ENCODE measurements at regions not wholly inside any gene's neighbourhood (a gene's known extent, or its start where the extent isn't known, plus 50 kb on each side); places are given as distances from the start of the nearest gene placed in this dataset.
A peak's percentile ranks its signal among the peaks of the same experiment; 100 is the strongest.

DNA sequence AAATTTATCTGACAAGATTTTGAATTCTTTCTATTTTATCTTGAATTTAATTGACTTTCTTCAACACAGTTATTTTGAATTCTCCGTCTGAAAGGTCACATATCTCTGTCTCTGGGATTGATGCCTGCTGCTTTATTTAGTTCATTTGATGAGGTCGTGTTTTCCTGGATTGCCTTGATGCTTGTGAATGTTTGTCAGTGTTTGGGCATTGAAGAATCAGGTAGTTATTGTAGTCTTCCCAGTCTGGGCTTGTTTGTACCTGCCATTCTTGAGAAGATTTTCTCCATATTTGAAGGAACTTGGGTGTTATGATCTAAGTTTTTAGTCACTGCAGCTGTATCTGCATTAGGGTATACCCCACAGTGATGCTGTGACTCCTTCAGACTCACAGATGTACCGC lies 315.8 kb upstream of the DDHD1 start:
- in situ Hi-C loops (cut with HindIII; ENCODE audit: low pct_ligation_motif_present, low sequenced_read_pairs), result no loop called here
- Histone ChIP-seq H3K27me3 (replicated peaks) (no peaks in the 10 kb centered on the region), H3K4me3 (ENCODE audit: low read depth, low read length) (no peak overlapping the region), H3K36me3 (replicated peaks) (no peaks in the 10 kb centered on the region), H3K27ac (no peak overlapping the region)
- no peak for DNase-seq
- TF ChIP-seq, protein P1, sequence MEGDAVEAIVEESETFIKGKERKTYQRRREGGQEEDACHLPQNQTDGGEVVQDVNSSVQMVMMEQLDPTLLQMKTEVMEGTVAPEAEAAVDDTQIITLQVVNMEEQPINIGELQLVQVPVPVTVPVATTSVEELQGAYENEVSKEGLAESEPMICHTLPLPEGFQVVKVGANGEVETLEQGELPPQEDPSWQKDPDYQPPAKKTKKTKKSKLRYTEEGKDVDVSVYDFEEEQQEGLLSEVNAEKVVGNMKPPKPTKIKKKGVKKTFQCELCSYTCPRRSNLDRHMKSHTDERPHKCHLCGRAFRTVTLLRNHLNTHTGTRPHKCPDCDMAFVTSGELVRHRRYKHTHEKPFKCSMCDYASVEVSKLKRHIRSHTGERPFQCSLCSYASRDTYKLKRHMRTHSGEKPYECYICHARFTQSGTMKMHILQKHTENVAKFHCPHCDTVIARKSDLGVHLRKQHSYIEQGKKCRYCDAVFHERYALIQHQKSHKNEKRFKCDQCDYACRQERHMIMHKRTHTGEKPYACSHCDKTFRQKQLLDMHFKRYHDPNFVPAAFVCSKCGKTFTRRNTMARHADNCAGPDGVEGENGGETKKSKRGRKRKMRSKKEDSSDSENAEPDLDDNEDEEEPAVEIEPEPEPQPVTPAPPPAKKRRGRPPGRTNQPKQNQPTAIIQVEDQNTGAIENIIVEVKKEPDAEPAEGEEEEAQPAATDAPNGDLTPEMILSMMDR (IDR thresholded peaks at IDR 0.05; ENCODE audit: low read depth, low read length, missing control alignments), result no peak

DNA sequence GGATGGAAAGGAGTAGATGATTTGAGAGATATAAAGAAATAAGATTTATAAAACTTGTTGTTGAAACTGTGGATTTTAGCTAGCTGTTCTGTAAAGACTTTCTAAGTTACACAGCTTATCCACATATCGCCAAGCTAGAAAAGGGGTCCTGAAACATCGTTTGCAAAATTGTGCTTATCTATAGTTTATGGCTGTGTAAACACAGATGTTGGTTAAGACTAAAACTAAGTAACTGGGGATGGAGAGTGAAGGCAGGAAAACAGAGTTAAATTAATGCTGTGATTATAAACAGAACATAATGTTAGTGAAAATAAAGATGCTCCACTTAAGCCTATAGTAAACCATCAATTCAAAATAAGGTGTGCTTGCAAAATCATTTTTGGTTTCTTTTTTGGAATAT lies 311.3 kb upstream of the DDHD1 start:
- H3K4me3 ChIP-seq (ENCODE audit: low read depth, low read length), result no peak overlapping the region
- in situ Hi-C loops (cut with HindIII; ENCODE audit: low pct_ligation_motif_present, low sequenced_read_pairs), result no loop called here
- no peaks in the 10 kb centered on the region for H3K27me3 ChIP-seq (replicated peaks)
- no peaks in the 10 kb centered on the region for H3K36me3 ChIP-seq (replicated peaks)
- TF ChIP-seq, protein P1 (IDR thresholded peaks at IDR 0.05; ENCODE audit: low read depth, low read length, missing control alignments), result no peak
- H3K27ac ChIP-seq, result no peak overlapping the region
- DNase-seq, result no peak

DNA sequence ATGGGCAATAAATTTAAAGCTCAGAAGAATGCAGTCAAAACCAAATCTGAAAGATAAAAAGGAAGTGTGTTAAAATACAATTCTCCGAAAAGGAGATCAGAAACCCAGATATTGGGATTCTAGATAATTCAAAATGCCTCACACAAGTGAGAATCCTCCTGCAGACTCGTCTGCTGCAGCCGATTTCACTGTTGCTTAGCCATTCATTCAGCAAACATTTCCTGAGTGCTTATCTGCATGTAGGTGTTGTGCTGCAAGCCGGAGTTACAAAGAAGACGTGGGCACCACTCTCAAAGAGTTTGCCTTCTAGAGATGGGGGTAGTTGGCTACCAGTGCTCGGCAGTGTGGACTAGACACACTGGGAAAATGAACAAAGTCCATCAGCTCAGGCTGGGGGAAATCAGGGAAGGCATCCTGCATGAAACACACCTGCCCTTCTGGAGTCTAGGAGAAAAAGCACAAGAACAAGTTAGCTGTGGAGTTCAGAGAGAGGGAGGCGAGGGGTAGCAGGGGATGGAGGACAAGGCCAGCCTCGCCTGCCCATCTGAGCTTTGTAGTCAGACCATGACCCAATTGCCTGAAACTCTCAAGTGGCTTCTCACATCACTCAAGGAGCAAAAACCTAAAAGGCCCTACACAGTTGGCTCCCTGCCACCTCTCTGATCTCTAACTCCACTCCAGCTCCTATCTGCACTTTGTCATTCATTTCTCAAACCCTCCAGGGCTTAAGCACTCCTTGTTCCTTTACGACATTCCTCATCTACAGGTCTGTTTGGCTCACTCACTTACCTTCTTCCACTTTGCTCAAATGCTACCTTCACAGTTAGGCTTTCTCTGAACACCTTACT lies 310.0 kb upstream of the DDHD1 start:
- Histone ChIP-seq H3K27ac (no peak overlapping the region), H3K36me3 (replicated peaks) (no peaks in the 10 kb centered on the region), H3K4me3 (ENCODE audit: low read depth, low read length) (no peak overlapping the region), H3K27me3 (replicated peaks) (no peaks in the 10 kb centered on the region)
- TF ChIP-seq, protein P1 (IDR thresholded peaks at IDR 0.05; ENCODE audit: low read depth, low read length, missing control alignments), result no peak
- in situ Hi-C loops (cut with HindIII; ENCODE audit: low pct_ligation_motif_present, low sequenced_read_pairs), result no loop called here
- DNase-seq, result no peak

DNA sequence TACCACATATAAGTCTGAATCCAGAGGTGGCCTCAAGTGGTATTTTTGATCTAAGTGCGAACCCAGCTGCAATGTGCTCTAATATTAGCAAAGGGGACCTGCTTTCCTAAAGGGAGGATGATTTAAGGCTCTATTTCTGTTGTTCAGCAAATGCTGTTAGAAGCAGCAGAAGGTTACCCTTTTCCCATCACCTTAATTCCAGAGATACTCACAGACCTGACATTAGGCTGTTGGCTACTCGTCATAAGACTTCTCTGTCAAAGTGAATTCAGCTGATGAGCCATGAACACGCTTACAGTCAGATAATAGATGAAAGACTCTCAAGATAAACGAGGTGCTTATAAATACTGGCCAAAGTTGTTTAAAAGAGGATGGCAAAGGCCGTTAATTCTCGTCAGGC lies 308.7 kb upstream of the DDHD1 start:
- TF ChIP-seq, protein P1 (IDR thresholded peaks at IDR 0.05; ENCODE audit: low read depth, low read length, missing control alignments), result no peak
- no peak overlapping the region for H3K4me3 ChIP-seq (ENCODE audit: low read depth, low read length)
- in situ Hi-C loops (cut with HindIII; ENCODE audit: low pct_ligation_motif_present, low sequenced_read_pairs), result no loop called here
- no peaks in the 10 kb centered on the region for H3K36me3 ChIP-seq (replicated peaks)
- no peak for DNase-seq
- no peaks in the 10 kb centered on the region for H3K27me3 ChIP-seq (replicated peaks)
- H3K27ac ChIP-seq, result no peak overlapping the region

DNA sequence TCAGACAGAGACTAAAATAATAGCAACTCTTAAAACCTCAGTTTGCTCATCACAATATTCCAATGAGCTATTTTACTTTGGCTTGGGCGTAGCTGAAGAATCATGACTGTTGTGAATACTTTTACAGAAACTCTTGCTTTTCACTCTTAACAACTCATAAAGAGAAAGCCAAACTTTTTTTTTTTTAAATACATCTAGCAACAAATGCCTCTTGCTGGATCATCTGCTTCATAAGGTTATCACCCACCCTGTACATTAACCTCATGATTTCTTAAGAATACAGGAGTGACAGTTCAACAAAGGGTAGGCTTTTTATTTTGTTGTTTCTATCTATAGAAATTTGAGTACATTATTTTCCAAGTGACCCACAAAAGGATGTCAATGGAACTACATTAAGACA lies 307.4 kb upstream of the DDHD1 start:
- Histone ChIP-seq H3K36me3 (replicated peaks) (no peaks in the 10 kb centered on the region), H3K27me3 (replicated peaks) (no peaks in the 10 kb centered on the region), H3K27ac (no peak overlapping the region), H3K4me3 (ENCODE audit: low read depth, low read length) (no peak overlapping the region)
- in situ Hi-C loops (cut with HindIII; ENCODE audit: low pct_ligation_motif_present, low sequenced_read_pairs), result no loop called here
- no peak for DNase-seq
- TF ChIP-seq, protein P1 (IDR thresholded peaks at IDR 0.05; ENCODE audit: low read depth, low read length, missing control alignments), result no peak

DNA sequence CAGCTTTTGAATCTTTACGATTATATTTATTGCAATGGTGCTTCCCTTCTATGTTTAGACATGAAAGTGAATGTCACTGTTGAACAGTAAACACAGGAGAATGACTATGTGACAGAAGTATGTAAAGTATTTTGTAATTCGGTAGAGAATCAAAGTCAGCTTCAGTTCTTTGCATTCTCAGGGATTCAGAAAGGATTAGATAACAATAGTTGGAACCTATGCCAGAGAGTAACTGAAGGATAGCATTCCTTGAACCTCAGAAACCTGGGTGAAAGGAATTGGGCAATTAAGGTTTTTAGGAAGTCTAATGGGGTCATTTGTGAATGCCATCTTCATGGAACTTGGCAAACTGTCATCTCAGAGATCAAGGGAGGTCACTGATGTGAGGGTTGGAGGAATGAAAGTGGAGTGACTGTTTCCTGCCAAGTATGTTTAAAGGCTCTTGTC lies 305.3 kb upstream of the DDHD1 start:
- in situ Hi-C loops (cut with HindIII; ENCODE audit: low pct_ligation_motif_present, low sequenced_read_pairs), result no loop called here
- peak overlapping the region; percentile 15 for H3K27ac ChIP-seq
- no peak overlapping the region for H3K4me3 ChIP-seq (ENCODE audit: low read depth, low read length)
- H3K27me3 ChIP-seq (replicated peaks), result no peaks in the 10 kb centered on the region
- TF ChIP-seq, protein P1 (IDR thresholded peaks at IDR 0.05; ENCODE audit: low read depth, low read length, missing control alignments), result no peak
- DNase-seq, result no peak
- H3K36me3 ChIP-seq (replicated peaks), result no peaks in the 10 kb centered on the region
